ENCODE measurements at regions not wholly inside any gene's neighbourhood (a gene's known extent, or its start where the extent isn't known, plus 50 kb on each side); places are given as distances from the start of the nearest gene placed in this dataset.

DNA sequence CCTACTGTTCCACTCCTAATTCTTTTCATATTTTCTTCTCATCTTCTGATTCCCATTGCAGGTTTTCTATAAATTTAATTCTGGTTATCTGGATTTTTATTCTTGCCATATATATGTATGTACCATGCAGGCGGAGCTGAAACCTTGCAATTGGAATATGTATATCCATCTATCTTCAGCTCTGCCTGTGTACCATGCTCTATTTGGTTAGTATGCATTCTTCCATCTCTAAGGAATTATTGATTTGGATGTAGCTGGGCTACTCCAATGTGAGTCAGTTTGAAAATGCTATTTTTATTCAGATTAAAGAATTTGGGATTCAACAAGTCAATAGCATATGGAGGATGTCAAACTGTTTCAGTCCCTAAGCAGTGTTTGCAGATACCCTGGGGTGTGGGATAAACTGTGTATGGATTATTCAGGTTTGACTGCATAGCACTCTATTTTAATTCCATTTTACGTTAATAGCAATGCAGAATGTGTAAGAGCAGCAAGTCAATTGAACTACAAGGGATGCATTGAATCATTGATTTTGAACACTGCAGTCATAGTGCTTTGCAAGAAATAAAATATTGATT is 528.1 kb upstream of the FZD8 start:
- ChIA-PET POLR2A (ENCODE audit: unreplicated experiment) (no interaction called here), CTCF (no interaction called here)

More for the DNA sequence above, 528.1 kb upstream of the FZD8 start:
- TF ChIP-seq RAD21 (IDR thresholded peaks at IDR 0.05; ENCODE audit: low read length) (no peak), SMC3 (IDR thresholded peaks at IDR 0.05; ENCODE audit: low read depth, low read length) (no peak), NFE2L2 (IDR thresholded peaks at IDR 0.05; ENCODE audit: low read depth, low read length) (no peak), POLR2A (IDR thresholded peaks at IDR 0.05; ENCODE audit: low read depth, low read length) (no peak), FOS (IDR thresholded peaks at IDR 0.05; ENCODE audit: low read depth, low read length) (no peak), CHD1 (IDR thresholded peaks at IDR 0.05; ENCODE audit: low read depth, low read length) (no peak), CEBPB (IDR thresholded peaks at IDR 0.05; ENCODE audit: low read depth, low read length) (no peak), MAZ (IDR thresholded peaks at IDR 0.05; ENCODE audit: borderline replicate concordance, low read depth, low read length) (no peak), BHLHE40 (IDR thresholded peaks at IDR 0.05; ENCODE audit: low read depth, low read length) (no peak), MAFK (IDR thresholded peaks at IDR 0.05; ENCODE audit: low read depth, low read length) (no peak), RFX5 (IDR thresholded peaks at IDR 0.05; ENCODE audit: low read depth, low read length) (no peak), MXI1 (IDR thresholded peaks at IDR 0.05; ENCODE audit: borderline replicate concordance, low read depth, low read length) (no peak), RCOR1 (IDR thresholded peaks at IDR 0.05; ENCODE audit: insufficient replicate concordance, low read length) (no peak)
- TF ChIP-seq, protein P1, sequence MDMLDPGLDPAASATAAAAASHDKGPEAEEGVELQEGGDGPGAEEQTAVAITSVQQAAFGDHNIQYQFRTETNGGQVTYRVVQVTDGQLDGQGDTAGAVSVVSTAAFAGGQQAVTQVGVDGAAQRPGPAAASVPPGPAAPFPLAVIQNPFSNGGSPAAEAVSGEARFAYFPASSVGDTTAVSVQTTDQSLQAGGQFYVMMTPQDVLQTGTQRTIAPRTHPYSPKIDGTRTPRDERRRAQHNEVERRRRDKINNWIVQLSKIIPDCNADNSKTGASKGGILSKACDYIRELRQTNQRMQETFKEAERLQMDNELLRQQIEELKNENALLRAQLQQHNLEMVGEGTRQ (IDR thresholded peaks at IDR 0.05; ENCODE audit: low read depth, low read length): no peak
- TF ChIP-seq, protein P2, sequence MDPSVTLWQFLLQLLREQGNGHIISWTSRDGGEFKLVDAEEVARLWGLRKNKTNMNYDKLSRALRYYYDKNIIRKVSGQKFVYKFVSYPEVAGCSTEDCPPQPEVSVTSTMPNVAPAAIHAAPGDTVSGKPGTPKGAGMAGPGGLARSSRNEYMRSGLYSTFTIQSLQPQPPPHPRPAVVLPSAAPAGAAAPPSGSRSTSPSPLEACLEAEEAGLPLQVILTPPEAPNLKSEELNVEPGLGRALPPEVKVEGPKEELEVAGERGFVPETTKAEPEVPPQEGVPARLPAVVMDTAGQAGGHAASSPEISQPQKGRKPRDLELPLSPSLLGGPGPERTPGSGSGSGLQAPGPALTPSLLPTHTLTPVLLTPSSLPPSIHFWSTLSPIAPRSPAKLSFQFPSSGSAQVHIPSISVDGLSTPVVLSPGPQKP (IDR thresholded peaks at IDR 0.05; ENCODE audit: borderline replicate concordance, low read depth, low read length): no peak
- TF ChIP-seq, protein P3, sequence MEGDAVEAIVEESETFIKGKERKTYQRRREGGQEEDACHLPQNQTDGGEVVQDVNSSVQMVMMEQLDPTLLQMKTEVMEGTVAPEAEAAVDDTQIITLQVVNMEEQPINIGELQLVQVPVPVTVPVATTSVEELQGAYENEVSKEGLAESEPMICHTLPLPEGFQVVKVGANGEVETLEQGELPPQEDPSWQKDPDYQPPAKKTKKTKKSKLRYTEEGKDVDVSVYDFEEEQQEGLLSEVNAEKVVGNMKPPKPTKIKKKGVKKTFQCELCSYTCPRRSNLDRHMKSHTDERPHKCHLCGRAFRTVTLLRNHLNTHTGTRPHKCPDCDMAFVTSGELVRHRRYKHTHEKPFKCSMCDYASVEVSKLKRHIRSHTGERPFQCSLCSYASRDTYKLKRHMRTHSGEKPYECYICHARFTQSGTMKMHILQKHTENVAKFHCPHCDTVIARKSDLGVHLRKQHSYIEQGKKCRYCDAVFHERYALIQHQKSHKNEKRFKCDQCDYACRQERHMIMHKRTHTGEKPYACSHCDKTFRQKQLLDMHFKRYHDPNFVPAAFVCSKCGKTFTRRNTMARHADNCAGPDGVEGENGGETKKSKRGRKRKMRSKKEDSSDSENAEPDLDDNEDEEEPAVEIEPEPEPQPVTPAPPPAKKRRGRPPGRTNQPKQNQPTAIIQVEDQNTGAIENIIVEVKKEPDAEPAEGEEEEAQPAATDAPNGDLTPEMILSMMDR (conservative IDR thresholded peaks at IDR 0.05; ENCODE audit: low read depth, low read length): no peak
- DNase-seq (no peak), ATAC-seq (ENCODE audit: low read depth) (no peak)
- Histone ChIP-seq H2BK120ac (ENCODE audit: low read depth, low read length) (no peak overlapping the region), H2AFZ (replicated peaks; ENCODE audit: low read length, poor library complexity) (no peak overlapping the region), H2AK9ac (replicated peaks; ENCODE audit: low read depth, low read length, poor library complexity) (no peak overlapping the region), H2BK15ac (ENCODE audit: low read depth, low read length) (no peak overlapping the region), H3K4me3 (ENCODE audit: insufficient read depth, low read depth, low read length) (no peak overlapping the region), H3K9me3 (ENCODE audit: control insufficient read depth, insufficient read depth, low read length) (no peaks in the 10 kb centered on the region), H3K4me1 (ENCODE audit: control insufficient read depth, insufficient read depth, low read length) (peaks cover 5% of the 10 kb centered on the region), H3K4ac (ENCODE audit: low read depth, low read length) (no peak overlapping the region), H2BK20ac (ENCODE audit: low read depth, low read length) (no peak overlapping the region), H4K5ac (ENCODE audit: low read depth, low read length) (no peak overlapping the region), H4K91ac (ENCODE audit: insufficient read depth, low read depth, low read length) (no peak overlapping the region), H3K9ac (ENCODE audit: low read depth, low read length) (no peak overlapping the region), H3K27me3 (ENCODE audit: control insufficient read depth, insufficient read depth, low read length) (no peaks in the 10 kb centered on the region), H3K36me3 (ENCODE audit: control insufficient read depth, insufficient read depth, low read length) (no peaks in the 10 kb centered on the region), H3K18ac (ENCODE audit: low read depth, low read length) (no peak overlapping the region), H2BK5ac (ENCODE audit: low read depth, low read length, poor library complexity, severe bottlenecking) (no peak overlapping the region), H3K4me2 (ENCODE audit: low read depth, low read length) (no peak overlapping the region), H4K8ac (ENCODE audit: low read depth in 2 of 2, low read length in 2 of 2) (no peak overlapping the region), H3K9me1 (ENCODE audit: insufficient read depth, low read length) (0 out of 2 replicates have a peak, but pooled peaks cover 4% of the 10 kb centered on the region), H4K20me1 (ENCODE audit: insufficient read depth, low read length) (no peaks in the 10 kb centered on the region), H3K79me1 (ENCODE audit: low read depth in 1 of 2, low read length in 2 of 2) (no peaks in the 10 kb centered on the region), H3K27ac (ENCODE audit: insufficient read depth, low read length) (no peak overlapping the region), H3K23ac (ENCODE audit: low read depth, low read length) (no peak overlapping the region), H3K56ac (ENCODE audit: extremely low read depth, insufficient read depth, low read length) (no peak overlapping the region), H3K14ac (replicated peaks; ENCODE audit: low read depth, low read length) (no peak overlapping the region), H2AK5ac (ENCODE audit: low read depth, low read length) (no peak overlapping the region)
- dilution Hi-C loops (cut with HindIII; ENCODE audit: low sequenced_read_pairs, unreplicated experiment) (no loop called here), intact Hi-C loops (cut with micrococcal nuclease) (loop anchor here (5.0 kb wide), 1 partner anchor 528 kb away; the partner anchor contains the start of gene FZD8), in situ Hi-C loops (cut with MboI; ENCODE audit: low sequenced_read_pairs) (no loop called here)
- no TSS peak for BruUV-seq (replicated peaks)
- no CpG with 5 or more reads among the region's 2 CpGs for WGBS, 2 experiments (ENCODE audit: extremely low coverage in 2 of 2, insufficient read length in 1 of 2)

Measured in IMR-90 (cell line).